ENCODE measurements at regions not wholly inside any gene's neighbourhood (a gene's known extent, or its start where the extent isn't known, plus 50 kb on each side); places are given as distances from the start of the nearest gene placed in this dataset.

DNA sequence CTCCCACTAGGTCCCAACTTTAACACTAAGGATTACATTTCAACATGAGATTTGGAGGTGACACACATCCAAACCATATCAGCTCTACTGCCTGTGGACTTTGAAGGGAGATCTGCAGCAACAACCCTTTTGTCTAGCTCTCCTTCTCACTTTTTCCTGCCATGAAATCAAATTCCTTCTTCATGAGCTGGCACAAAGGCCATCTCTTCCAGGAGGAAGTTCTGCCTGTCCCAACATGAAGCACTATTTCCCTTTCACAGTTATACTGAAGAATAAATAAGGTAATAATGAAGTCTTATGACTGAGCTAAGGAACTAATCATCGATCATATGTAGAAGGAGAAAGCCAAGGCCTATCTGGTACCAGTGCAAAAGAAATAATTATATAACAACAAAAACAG, 253.5 kb upstream of the TENM4 start:
- dilution Hi-C loops (cut with HindIII; ENCODE audit: low sequenced_read_pairs, unreplicated experiment), result no loop called here
- POLR2A ChIA-PET (ENCODE audit: unreplicated experiment), result no interaction called here

More for the DNA sequence above, 253.5 kb upstream of the TENM4 start:
- Histone ChIP-seq H3K4ac (ENCODE audit: low read depth, low read length) (no peak overlapping the region), H4K20me1 (ENCODE audit: insufficient read depth, low read length) (no peaks in the 10 kb centered on the region), H4K5ac (ENCODE audit: low read depth, low read length) (no peak overlapping the region), H3K27me3 (ENCODE audit: control insufficient read depth, insufficient read depth, low read length) (no peaks in the 10 kb centered on the region), H2BK15ac (ENCODE audit: low read depth, low read length) (no peak overlapping the region), H2BK20ac (ENCODE audit: low read depth, low read length) (no peak overlapping the region), H3K56ac (ENCODE audit: extremely low read depth, insufficient read depth, low read length) (no peak overlapping the region), H3K4me3 (ENCODE audit: insufficient read depth, low read depth, low read length) (no peak overlapping the region), H2BK120ac (ENCODE audit: low read depth, low read length) (no peak overlapping the region), H4K8ac (ENCODE audit: low read depth in 2 of 2, low read length in 2 of 2) (no peak overlapping the region), H3K79me1 (ENCODE audit: low read depth in 1 of 2, low read length in 2 of 2) (no peaks in the 10 kb centered on the region), H3K36me3 (ENCODE audit: control insufficient read depth, insufficient read depth, low read length) (no peaks in the 10 kb centered on the region), H2AFZ (replicated peaks; ENCODE audit: low read length, poor library complexity) (no peak overlapping the region), H3K4me1 (ENCODE audit: control insufficient read depth, insufficient read depth, low read length) (no peaks in the 10 kb centered on the region), H2AK5ac (ENCODE audit: low read depth, low read length) (no peak overlapping the region), H3K27ac (ENCODE audit: insufficient read depth, low read length) (no peak overlapping the region), H3K14ac (replicated peaks; ENCODE audit: low read depth, low read length) (no peak overlapping the region), H3K4me2 (ENCODE audit: low read depth, low read length) (no peak overlapping the region), H3K9me3 (ENCODE audit: control insufficient read depth, insufficient read depth, low read length) (no peaks in the 10 kb centered on the region), H4K91ac (ENCODE audit: insufficient read depth, low read depth, low read length) (no peak overlapping the region), H2BK5ac (ENCODE audit: low read depth, low read length, poor library complexity, severe bottlenecking) (no peak overlapping the region), H3K9me1 (ENCODE audit: insufficient read depth, low read length) (no peaks in the 10 kb centered on the region), H3K9ac (ENCODE audit: low read depth, low read length) (no peak overlapping the region), H3K23ac (ENCODE audit: low read depth, low read length) (no peak overlapping the region), H2AK9ac (replicated peaks; ENCODE audit: low read depth, low read length, poor library complexity) (no peak overlapping the region), H3K18ac (ENCODE audit: low read depth, low read length) (no peak overlapping the region)
- ATAC-seq (ENCODE audit: low read depth) (no peak), DNase-seq (no peak)
- intact Hi-C loops (cut with micrococcal nuclease), result no loop called here
- CTCF ChIA-PET, result interaction anchor here (1.4 kb wide), 1 partner anchor 13 kb away, joined by 3 read pairs; no protein-coding TSS in a partner anchor
- BruUV-seq (replicated peaks), result no TSS peak
- TF ChIP-seq MXI1 (IDR thresholded peaks at IDR 0.05; ENCODE audit: borderline replicate concordance, low read depth, low read length) (no peak), RAD21 (IDR thresholded peaks at IDR 0.05; ENCODE audit: low read length) (no peak), RFX5 (IDR thresholded peaks at IDR 0.05; ENCODE audit: low read depth, low read length) (no peak), NFE2L2 (IDR thresholded peaks at IDR 0.05; ENCODE audit: low read depth, low read length) (no peak), USF2 (IDR thresholded peaks at IDR 0.05; ENCODE audit: low read depth, low read length) (no peak), SMC3 (IDR thresholded peaks at IDR 0.05; ENCODE audit: low read depth, low read length) (no peak), MAZ (IDR thresholded peaks at IDR 0.05; ENCODE audit: borderline replicate concordance, low read depth, low read length) (no peak), POLR2A (IDR thresholded peaks at IDR 0.05; ENCODE audit: low read depth, low read length) (no peak), RCOR1 (IDR thresholded peaks at IDR 0.05; ENCODE audit: insufficient replicate concordance, low read length) (no peak), CEBPB (IDR thresholded peaks at IDR 0.05; ENCODE audit: low read depth, low read length) (no peak), MAFK (IDR thresholded peaks at IDR 0.05; ENCODE audit: low read depth, low read length) (no peak), BHLHE40 (IDR thresholded peaks at IDR 0.05; ENCODE audit: low read depth, low read length) (no peak), CHD1 (IDR thresholded peaks at IDR 0.05; ENCODE audit: low read depth, low read length) (no peak), FOS (IDR thresholded peaks at IDR 0.05; ENCODE audit: low read depth, low read length) (no peak)
- TF ChIP-seq, protein P1, sequence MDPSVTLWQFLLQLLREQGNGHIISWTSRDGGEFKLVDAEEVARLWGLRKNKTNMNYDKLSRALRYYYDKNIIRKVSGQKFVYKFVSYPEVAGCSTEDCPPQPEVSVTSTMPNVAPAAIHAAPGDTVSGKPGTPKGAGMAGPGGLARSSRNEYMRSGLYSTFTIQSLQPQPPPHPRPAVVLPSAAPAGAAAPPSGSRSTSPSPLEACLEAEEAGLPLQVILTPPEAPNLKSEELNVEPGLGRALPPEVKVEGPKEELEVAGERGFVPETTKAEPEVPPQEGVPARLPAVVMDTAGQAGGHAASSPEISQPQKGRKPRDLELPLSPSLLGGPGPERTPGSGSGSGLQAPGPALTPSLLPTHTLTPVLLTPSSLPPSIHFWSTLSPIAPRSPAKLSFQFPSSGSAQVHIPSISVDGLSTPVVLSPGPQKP (IDR thresholded peaks at IDR 0.05; ENCODE audit: borderline replicate concordance, low read depth, low read length), result no peak
- TF ChIP-seq, protein P2, sequence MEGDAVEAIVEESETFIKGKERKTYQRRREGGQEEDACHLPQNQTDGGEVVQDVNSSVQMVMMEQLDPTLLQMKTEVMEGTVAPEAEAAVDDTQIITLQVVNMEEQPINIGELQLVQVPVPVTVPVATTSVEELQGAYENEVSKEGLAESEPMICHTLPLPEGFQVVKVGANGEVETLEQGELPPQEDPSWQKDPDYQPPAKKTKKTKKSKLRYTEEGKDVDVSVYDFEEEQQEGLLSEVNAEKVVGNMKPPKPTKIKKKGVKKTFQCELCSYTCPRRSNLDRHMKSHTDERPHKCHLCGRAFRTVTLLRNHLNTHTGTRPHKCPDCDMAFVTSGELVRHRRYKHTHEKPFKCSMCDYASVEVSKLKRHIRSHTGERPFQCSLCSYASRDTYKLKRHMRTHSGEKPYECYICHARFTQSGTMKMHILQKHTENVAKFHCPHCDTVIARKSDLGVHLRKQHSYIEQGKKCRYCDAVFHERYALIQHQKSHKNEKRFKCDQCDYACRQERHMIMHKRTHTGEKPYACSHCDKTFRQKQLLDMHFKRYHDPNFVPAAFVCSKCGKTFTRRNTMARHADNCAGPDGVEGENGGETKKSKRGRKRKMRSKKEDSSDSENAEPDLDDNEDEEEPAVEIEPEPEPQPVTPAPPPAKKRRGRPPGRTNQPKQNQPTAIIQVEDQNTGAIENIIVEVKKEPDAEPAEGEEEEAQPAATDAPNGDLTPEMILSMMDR (conservative IDR thresholded peaks at IDR 0.05; ENCODE audit: low read depth, low read length), result no peak
- in situ Hi-C loops (cut with MboI; ENCODE audit: low sequenced_read_pairs), result no loop called here
- no CpG with 5 or more reads among the region's 1 CpG for WGBS, 2 experiments (ENCODE audit: extremely low coverage in 2 of 2, insufficient read length in 1 of 2)
